HTR-8/SVneo (cell line): ENCODE measurements at regions not wholly inside any gene's neighbourhood (a gene's known extent, or its start where the extent isn't known, plus 50 kb on each side); places are given as distances from the start of the nearest gene placed in this dataset.

Experiments
- DNase-seq: peaks from one replicate; pipeline ENCODE4 v3.0.0; 2011; ENCODE audit warnings: low spot score, mixed read lengths; ENCODE audit not compliant: insufficient read length
- FAIRE-seq: peaks from 2 replicates; lab custom pipeline; 2011; peaks lifted over from hg19 to GRCh38; lab: Jason Lieb, UNC

DNA sequence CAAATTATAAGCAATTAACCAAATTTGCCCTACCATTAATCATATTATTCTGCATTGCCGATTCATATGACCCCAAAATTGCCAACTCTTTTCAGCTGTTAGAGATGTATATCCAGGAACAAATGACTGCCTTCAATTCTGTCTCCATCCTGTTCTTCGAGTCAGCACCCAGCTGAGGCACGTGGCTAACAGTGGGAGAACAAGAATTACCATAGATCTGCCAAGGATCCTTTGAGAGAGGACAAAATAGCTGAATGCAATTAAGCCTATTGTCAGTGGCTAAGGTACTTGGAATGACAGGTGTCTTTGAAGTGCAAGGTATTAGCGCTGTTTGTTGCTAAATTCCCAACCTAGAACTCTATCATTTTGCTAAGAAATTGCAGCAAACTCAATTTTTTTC is 426.1 kb downstream of the TSHZ3 start:
- FAIRE-seq (no peak), DNase-seq (no peak)

- FAIRE-seq (no peak), DNase-seq (no peak)
Observed at GRCh38 chr19:30920222-30920621, 429.0 kb downstream of the TSHZ3 start.

DNA sequence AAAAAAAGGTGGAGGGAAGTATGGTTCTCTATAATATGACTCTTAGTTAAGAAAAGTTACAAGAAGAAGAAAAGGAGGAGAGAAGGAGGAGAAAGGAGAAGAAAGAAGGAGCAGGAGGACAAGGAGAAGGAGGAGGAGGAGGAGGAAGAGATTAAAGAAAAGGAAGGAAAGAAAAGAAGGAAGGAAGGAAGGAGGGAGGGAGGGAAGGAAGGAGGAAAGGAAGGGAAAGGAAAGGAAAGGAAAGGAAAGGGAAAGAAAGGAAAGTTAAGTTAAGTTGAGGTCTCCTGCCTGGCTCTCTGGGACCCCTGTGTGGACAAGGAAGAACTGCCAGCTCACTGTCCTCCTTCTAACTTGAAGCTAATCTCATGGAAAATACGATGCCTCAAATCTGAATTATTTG is 429.5 kb downstream of the TSHZ3 start:
- FAIRE-seq (no peak), DNase-seq (no peak)

DNA sequence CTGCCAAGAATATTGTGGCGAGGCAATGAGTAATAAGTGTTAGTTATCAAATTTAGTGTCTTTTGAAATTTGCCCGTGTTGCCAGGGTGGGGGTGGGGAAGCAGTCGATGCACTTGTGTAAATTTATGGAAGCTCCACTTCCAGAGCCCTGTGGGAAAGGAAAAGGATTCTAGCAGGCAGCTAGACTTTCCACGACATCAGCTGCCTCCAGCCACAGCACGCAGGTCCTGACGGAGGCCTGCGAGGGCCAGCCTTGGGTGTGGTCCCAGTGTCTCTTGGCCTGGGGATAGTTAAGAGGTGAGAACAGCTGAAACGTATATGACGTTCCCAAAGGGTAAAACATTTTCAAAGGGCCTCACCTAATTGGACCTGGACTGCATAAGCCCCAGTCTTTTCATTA is 433.0 kb downstream of the TSHZ3 start:
- no peak for DNase-seq
- no peak for FAIRE-seq

- DNase-seq (no peak), FAIRE-seq (no peak)
Observed at GRCh38 chr19:30911491-30911890, 437.7 kb downstream of the TSHZ3 start.

DNA sequence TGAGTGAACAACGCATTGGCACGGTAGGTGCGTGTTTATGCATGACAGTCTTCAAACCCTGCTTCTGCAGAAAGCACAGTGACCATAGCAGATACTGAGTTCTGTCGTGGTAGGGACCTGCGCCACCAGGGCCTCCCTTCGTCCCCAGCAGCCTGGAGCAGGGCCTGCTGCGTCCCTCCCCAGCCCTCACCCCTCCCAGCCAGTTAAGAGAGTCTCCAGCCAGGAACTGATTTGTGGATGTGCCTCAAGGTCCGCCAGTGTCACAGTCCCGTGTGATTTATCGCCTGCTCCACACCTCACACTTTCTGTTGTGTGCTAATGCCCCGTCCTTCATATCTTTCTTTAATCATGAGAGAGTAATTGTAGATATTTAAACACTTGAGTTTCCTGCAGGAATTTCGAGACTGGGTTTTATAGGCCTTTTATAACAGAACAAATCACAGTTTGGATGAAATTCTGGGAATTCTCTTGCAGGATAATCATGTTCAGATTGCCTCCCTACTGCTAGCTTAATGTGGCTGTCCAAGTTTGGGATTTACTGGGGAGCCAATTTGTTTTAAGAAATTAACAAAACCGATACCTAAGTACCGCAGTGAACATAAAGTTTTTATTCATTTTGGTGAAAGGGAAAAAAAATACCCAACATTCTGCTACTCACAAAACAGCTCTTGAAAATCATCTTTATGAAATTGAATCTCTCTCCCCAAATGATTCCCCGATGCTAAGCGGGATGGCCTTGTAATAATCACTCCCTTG is 438.6 kb downstream of the TSHZ3 start:
- DNase-seq (no peak), FAIRE-seq (no peak)

- FAIRE-seq (no peak), DNase-seq (no peak)
Observed at GRCh38 chr19:30909216-30909615, 440.0 kb downstream of the TSHZ3 start.

DNA sequence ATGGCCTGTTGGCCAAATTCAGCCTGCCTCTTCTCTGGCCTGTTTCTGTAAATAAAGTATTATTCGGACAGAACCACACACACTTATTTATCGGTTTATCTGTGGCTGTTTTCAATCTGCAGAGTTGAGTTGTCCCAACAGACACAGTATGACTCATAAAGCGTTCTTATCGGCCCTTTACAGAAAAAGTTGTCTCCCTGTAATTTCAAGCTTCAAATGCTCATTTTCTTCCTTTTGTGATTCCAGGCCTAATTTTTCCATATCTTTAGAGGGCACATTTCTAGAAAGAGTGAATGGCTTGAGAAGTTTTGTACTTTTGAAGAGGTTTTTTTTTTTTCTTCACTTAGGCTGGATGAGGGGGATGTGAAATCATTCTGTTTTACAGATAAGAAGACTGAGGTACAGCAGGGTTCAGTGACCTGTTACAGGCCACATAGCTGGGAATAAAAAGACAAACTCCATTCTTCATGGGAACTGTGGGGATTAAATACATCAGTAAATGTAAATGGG is 440.9 kb downstream of the TSHZ3 start:
- FAIRE-seq (no peak), DNase-seq (no peak)

GRCh38 chr19:30906871-30907270 is 442.4 kb downstream of the TSHZ3 start:
- DNase-seq (no peak), FAIRE-seq (no peak)

DNA sequence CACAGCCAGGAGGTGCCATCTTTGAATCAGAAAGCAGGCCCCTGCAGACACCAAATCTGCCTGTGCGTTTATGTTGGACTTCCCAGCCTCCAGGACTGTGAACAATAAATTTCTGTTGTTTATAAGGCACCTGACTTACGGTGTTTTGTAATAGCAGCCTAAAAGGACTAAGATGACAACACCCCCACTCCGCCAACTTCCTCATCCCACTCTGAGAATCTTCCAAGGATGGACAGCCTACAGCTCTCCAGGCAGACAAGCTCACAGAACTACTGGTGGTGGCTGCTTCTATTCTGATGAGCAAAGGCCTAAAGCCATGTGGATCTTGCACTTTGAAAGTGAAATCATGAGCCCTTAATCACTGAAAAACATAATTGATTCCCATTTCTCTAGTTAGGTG is 449.2 kb downstream of the TSHZ3 start:
- DNase-seq (no peak), FAIRE-seq (no peak)

DNA sequence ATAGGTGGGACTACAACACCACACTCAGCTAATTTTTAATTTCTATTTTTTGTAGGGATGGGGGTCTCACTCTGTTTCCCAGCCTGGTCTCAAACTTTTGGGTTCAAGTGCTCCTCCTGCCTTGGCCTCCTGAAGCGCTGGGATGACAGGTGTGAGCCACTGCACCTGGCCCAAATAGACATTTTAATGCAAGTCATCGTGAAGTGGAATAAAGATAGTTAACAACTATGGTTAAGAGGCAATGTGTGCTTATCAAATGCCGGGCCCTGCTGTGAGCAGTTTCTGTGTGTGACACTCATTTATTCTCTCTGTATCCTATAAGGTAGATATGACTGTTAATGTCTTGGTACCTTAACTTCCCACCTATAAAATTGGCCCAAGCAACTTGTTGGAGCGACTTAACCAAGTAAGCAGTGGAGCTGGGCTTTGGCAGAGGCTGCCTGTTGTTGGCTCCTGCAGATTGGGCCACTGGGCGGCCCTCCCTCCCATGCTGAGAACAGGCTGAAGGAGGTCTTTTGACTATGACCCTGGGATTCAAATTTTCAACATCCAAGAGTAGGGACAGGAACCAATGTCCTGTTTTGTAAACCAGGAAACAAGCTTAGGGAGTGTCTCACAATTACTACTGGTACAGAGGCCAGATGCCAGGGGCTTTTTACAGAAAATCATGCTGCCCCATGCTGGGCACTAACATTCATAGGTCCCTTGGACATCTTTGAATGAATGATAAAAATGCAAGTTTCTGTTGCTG is 450.7 kb downstream of the TSHZ3 start:
- FAIRE-seq: no peak

DNA sequence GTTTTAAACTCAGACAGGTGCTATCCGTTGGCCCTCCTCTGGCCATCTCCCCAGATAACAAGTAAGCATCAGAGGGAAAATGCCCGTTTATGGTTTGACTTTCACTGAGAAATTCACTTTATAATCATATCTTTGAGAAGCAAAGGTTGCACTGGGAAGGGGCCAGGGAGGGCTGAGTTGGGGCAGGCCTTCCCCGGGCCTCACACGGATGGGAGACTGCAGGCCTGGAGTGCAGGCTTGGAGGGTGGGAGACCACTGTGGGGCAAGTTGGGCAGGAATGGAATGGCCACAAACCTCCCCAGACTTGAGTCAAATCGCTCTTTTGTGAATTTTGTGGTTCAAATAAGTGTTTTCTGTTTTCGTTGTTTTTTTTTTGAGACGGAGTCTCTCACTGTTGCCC is 451.7 kb downstream of the TSHZ3 start:
- no peak for FAIRE-seq
- no peak for DNase-seq

More for the DNA sequence above, 450.7 kb downstream of the TSHZ3 start:
- no peak for DNase-seq

DNA sequence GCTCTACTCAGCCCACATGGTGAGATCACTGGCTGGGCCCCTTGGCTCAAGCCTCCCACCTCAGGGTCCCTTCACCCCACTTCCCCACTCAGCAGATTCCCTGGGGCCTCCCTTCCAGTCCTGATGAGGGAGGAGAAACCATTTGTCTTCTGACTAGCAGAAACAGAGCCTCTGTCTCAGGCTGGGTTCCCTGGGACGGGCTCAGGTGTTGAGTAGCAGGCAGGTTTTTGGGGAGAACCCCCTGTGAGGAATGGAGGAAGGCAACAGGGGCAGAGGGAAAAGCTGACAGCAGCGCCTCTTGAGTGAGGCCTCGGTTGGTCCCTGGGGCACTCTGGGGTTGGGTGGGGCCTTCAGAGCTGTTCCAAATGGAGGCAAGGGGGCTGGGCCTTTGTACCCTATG is 452.2 kb downstream of the TSHZ3 start:
- DNase-seq: no peak
- FAIRE-seq: no peak

GRCh38 chr19:30896554-30896953 is 452.7 kb downstream of the TSHZ3 start:
- FAIRE-seq (no peak), DNase-seq (no peak)

DNA sequence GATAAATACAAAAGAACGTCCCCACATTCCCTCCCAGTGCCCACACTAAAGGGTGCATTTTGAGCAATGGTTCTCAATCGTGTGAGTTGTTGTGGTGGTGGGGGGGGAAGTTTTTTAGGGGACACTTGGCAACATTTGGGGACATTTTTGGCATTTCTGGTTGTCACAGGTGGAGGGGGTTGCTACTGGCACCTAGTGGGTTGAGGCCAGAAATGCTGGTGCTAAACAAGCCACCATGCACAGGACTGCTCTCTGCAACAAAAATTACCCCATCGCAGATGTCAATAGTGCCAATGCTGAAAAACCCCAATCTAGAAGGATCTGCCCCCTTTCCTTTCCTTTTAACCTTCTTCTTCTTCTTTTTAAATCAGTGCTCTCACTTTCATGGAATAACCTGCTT is 453.3 kb downstream of the TSHZ3 start:
- FAIRE-seq (no peak), DNase-seq (no peak)

DNA sequence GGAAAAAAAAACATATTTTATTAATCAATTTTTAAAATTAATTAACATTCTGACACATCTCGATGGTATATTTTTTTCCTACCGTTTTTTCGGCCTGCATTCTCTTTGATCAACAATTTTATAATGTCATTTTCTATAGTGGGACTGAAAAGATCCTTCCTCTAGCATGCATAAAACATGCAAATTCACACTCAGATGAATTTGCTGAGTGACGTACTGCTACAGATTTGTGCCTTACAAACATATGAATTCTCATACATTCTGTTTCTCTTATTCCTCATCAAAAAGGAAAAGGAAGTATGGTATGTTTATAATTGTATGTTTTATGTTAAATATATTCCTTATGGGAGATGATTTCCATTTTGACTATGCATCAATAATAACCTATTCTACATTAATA is 458.2 kb downstream of the TSHZ3 start:
- no peak for FAIRE-seq
- no peak for DNase-seq

DNA sequence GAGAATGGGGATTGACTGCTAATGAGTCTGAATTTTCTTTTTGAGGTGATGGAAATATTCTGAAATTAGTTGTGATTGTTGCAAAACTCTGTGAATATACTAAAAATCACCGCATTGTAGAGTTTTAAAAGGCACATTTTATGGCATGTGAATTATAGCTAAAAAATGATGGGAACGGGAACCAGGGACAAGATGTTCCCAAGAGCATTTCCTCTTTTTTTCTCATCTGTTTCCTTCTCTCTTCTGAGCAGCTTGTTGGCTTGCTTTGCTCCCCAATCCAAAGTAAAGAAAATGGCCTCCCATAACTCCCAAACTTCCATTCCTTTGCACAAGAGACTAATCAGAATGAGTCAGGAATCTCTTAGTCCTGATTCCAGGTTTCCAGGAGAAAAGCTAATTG is 459.2 kb downstream of the TSHZ3 start:
- no peak for DNase-seq
- no peak for FAIRE-seq

DNA sequence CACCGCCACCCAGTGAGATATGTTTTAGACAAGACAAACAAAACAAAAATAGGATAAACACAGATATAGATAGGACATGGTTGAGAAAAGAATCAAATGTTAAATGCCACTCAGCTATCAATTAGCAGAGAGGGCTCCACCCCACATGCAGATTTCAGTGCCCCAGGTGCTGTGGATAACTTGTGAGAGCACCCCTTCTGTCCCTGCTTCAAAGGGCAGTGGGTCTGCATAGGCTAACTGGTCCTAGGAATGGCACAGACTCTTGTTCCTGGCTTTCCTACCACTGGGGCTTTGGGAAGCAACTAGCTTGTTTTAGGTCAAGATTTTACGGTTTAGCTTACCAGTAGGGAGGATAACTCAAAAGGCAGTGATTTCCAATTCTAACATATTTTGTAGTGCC is 460.3 kb downstream of the TSHZ3 start:
- DNase-seq: no peak
- FAIRE-seq: no peak

DNA sequence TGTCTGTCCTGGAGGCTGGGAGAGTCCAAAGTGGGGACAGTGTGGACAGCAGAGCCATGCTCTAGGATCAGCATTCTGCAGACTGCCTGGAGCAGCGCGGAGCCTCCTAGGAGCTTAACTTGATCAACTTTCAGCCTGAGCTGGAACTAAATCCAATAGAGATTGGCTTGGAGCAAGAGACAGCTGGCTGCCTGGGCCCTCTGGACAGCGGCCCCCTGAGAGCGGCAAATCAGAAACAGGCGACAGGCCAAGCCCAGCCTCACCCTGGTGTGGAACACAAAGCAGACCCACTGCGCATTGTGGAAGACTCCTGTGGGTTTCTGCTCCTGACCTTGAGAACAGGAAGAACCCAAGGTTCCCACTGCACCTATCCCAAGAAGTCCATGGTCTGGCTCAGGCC is 462.2 kb downstream of the TSHZ3 start:
- FAIRE-seq: no peak
- DNase-seq: no peak

DNA sequence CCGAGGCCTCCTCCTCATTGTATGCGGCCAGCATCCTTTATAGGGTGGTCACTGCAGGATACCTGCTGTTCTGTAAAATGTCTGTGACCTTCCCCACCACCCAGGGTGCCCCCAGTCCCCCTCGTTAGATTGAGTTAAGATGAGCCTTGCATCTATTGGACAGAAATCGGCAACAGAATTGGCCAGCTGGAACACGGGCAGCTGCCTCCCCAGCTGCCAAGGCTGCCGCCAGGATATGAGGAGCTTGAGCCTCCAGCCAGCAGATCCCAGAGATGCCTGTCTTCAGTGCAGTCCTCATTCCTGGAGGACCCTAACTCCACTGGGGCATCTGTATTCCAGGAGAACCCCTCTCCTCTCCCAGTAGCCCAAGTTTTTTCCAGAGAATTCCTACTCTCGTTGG is 463.0 kb downstream of the TSHZ3 start:
- FAIRE-seq (no peak), DNase-seq (no peak)

DNA sequence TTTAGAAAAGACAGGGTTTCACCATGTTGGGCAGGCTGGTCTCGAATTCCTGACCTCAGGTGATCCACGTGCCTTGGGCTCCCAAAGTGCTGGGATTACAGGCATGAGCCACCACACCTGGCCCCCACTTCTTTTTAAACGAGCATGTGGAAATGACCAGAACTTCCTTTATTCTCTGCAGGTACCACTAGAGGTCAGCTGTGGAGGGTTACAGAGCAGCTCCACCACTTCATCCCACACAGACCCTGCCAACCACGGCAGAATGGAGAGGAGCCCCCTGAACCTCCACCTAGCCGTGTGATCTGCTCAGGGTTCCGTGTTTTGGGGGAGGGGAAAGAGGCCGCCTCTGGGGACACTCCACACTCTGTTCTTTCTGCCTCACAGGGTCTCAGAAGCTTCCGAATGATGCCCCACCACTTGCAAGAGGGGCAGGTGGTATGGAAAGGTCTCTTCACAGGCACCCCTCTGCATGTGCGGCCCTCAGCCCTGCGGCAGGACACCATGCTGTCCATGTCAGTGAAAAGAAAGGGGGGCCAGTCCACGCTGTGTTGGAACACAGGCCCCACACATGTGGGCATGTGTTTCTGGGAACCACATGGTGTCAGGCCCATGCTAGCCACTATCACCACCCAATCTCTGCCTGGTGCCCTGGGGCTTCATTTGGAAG is 465.0 kb downstream of the TSHZ3 start:
- FAIRE-seq (no peak), DNase-seq (no peak)
